Activated T-cell treated with anti-CD3 and anti-CD28 coated beads, Interleukin-2, amount 50 U/mL, for 4 hours (primary cell): ENCODE measurements at regions not wholly inside any gene's neighbourhood (a gene's known extent, or its start where the extent isn't known, plus 50 kb on each side); places are given as distances from the start of the nearest gene placed in this dataset.
"Not testable (repeated sequence)": the region's sequence is repeated elsewhere in the genome, so short reads cannot be mapped to it uniquely, and the experiment has no call there.

Experiments
- ATAC-seq, 2 donors: fragments of 200-7000 bp; cut with Tn5 transposase; one replicate each; pipeline ENCODE4 v1.10.0; 2021
- DNase-seq: peaks from one replicate; pipeline ENCODE4 v3.0.0-alpha.2; 2020
- H3K27me3 Mint-ChIP-seq: one replicate; pipeline ENCODE4 v1.8.0; 2021; ENCODE audit warnings: low read depth, mixed read lengths
- H3K36me3 Mint-ChIP-seq: one replicate; pipeline ENCODE4 v1.8.0; 2022; ENCODE audit warnings: mixed read lengths; ENCODE audit not compliant: insufficient read depth
- H3K4me1 Mint-ChIP-seq: one replicate; pipeline ENCODE4 v1.8.0; 2021; ENCODE audit warnings: low read depth, mixed read lengths
- H3K4me3 Mint-ChIP-seq: one replicate; pipeline ENCODE4 v1.8.0; 2021; ENCODE audit warnings: mild to moderate bottlenecking, moderate library complexity, mixed read lengths
- H3K9me3 Mint-ChIP-seq: one replicate; pipeline ENCODE4 v1.8.0; 2021; ENCODE audit warnings: mixed read lengths

GRCh38 chr16:88271296-88271695 lies 111.5 kb upstream of the ZNF469 start:
- ATAC-seq, H3K4me3 Mint-ChIP-seq, H3K4me1 Mint-ChIP-seq, H3K9me3 Mint-ChIP-seq, DNase-seq, H3K36me3 Mint-ChIP-seq: not testable (repeated sequence)
- peaks cover 18% of the 10 kb centered on the region for H3K27me3 Mint-ChIP-seq

GRCh38 chr16:88271776-88272175 lies 111.0 kb upstream of the ZNF469 start:
- H3K4me1 Mint-ChIP-seq, H3K9me3 Mint-ChIP-seq, H3K4me3 Mint-ChIP-seq, ATAC-seq, DNase-seq, H3K36me3 Mint-ChIP-seq: not testable (repeated sequence)
- peaks cover 15% of the 10 kb centered on the region for H3K27me3 Mint-ChIP-seq

GRCh38 chr16:88272437-88272836 lies 110.3 kb upstream of the ZNF469 start:
- DNase-seq, H3K4me3 Mint-ChIP-seq, ATAC-seq, H3K9me3 Mint-ChIP-seq, H3K36me3 Mint-ChIP-seq, H3K4me1 Mint-ChIP-seq: not testable (repeated sequence)
- H3K27me3 Mint-ChIP-seq = peaks cover 12% of the 10 kb centered on the region

- not testable (repeated sequence) for H3K9me3 Mint-ChIP-seq, DNase-seq, ATAC-seq, H3K27me3 Mint-ChIP-seq, H3K4me1 Mint-ChIP-seq, H3K4me3 Mint-ChIP-seq, H3K36me3 Mint-ChIP-seq
Observed at GRCh38 chr16:88274126-88274750, 108.5 kb upstream of the ZNF469 start.

GRCh38 chr16:88274847-88275246 lies 107.9 kb upstream of the ZNF469 start:
- Mint-ChIP-seq H3K9me3 (no peaks in the 10 kb centered on the region), H3K4me1 (no peaks in the 10 kb centered on the region), H3K27me3 (peaks cover 7% of the 10 kb centered on the region), H3K36me3 (no peaks in the 10 kb centered on the region), H3K4me3 (no peak overlapping the region)
- no peak for ATAC-seq
- no peak for DNase-seq

GRCh38 chr16:88275336-88276122 lies 107.2 kb upstream of the ZNF469 start:
- H3K4me1 Mint-ChIP-seq, ATAC-seq: not testable (repeated sequence)

GRCh38 chr16:88276123-88276588 lies 106.6 kb upstream of the ZNF469 start:
- H3K4me3 Mint-ChIP-seq, H3K27me3 Mint-ChIP-seq, H3K9me3 Mint-ChIP-seq, ATAC-seq, DNase-seq, H3K36me3 Mint-ChIP-seq, H3K4me1 Mint-ChIP-seq: not testable (repeated sequence)

More at GRCh38 chr16:88275336-88276122, 107.2 kb upstream of the ZNF469 start:
- not testable (repeated sequence) for H3K36me3 Mint-ChIP-seq, H3K9me3 Mint-ChIP-seq, DNase-seq, H3K27me3 Mint-ChIP-seq, H3K4me3 Mint-ChIP-seq

- H3K36me3 Mint-ChIP-seq = no peaks in the 10 kb centered on the region
- no peaks in the 10 kb centered on the region for H3K9me3 Mint-ChIP-seq
- DNase-seq = no peak
- no peak for ATAC-seq
- H3K4me1 Mint-ChIP-seq = no peaks in the 10 kb centered on the region
- no peaks in the 10 kb centered on the region for H3K27me3 Mint-ChIP-seq
- no peak overlapping the region for H3K4me3 Mint-ChIP-seq
Observed at GRCh38 chr16:88276591-88276990, 106.2 kb upstream of the ZNF469 start.

- H3K4me1 Mint-ChIP-seq = no peaks in the 10 kb centered on the region
- H3K4me3 Mint-ChIP-seq = no peak overlapping the region
- peaks cover 3% of the 10 kb centered on the region for H3K27me3 Mint-ChIP-seq
- H3K9me3 Mint-ChIP-seq = no peaks in the 10 kb centered on the region
- DNase-seq = no peak
- ATAC-seq = no peak
- H3K36me3 Mint-ChIP-seq = no peaks in the 10 kb centered on the region
Observed at GRCh38 chr16:88279998-88280397, 102.8 kb upstream of the ZNF469 start.

- no peaks in the 10 kb centered on the region for H3K9me3 Mint-ChIP-seq
- DNase-seq (no peak), ATAC-seq (no peak)
- peaks cover 3% of the 10 kb centered on the region for H3K27me3 Mint-ChIP-seq
- H3K4me1 Mint-ChIP-seq = no peaks in the 10 kb centered on the region
- H3K36me3 Mint-ChIP-seq = no peaks in the 10 kb centered on the region
- no peak overlapping the region for H3K4me3 Mint-ChIP-seq
Observed at GRCh38 chr16:88281858-88282563, 100.7 kb upstream of the ZNF469 start.

- H3K36me3 Mint-ChIP-seq = no peaks in the 10 kb centered on the region
- H3K4me1 Mint-ChIP-seq = no peaks in the 10 kb centered on the region
- DNase-seq = no peak
- no peak for ATAC-seq
- no peak overlapping the region for H3K4me3 Mint-ChIP-seq
- peaks cover 3% of the 10 kb centered on the region for H3K27me3 Mint-ChIP-seq
- H3K9me3 Mint-ChIP-seq = no peaks in the 10 kb centered on the region
Observed at GRCh38 chr16:88282564-88283395, 100.0 kb upstream of the ZNF469 start.

- peaks cover 3% of the 10 kb centered on the region for H3K27me3 Mint-ChIP-seq
Observed at GRCh38 chr16:88283596-88283995, 99.2 kb upstream of the ZNF469 start.

GRCh38 chr16:88284101-88284500 lies 98.7 kb upstream of the ZNF469 start:
- ATAC-seq = no peak
- Mint-ChIP-seq H3K4me3 (no peak overlapping the region), H3K27me3 (peaks cover 3% of the 10 kb centered on the region), H3K9me3 (no peaks in the 10 kb centered on the region), H3K4me1 (no peaks in the 10 kb centered on the region), H3K36me3 (no peaks in the 10 kb centered on the region)
- DNase-seq = no peak

More at GRCh38 chr16:88283596-88283995, 99.2 kb upstream of the ZNF469 start:
- H3K9me3 Mint-ChIP-seq = no peaks in the 10 kb centered on the region
- no peak for DNase-seq
- no peak for ATAC-seq
- H3K4me3 Mint-ChIP-seq = no peak overlapping the region
- no peaks in the 10 kb centered on the region for H3K36me3 Mint-ChIP-seq
- H3K4me1 Mint-ChIP-seq = no peaks in the 10 kb centered on the region
